ENCODE measurements at regions not wholly inside any gene's neighbourhood (a gene's known extent, or its start where the extent isn't known, plus 50 kb on each side); places are given as distances from the start of the nearest gene placed in this dataset.

DNA sequence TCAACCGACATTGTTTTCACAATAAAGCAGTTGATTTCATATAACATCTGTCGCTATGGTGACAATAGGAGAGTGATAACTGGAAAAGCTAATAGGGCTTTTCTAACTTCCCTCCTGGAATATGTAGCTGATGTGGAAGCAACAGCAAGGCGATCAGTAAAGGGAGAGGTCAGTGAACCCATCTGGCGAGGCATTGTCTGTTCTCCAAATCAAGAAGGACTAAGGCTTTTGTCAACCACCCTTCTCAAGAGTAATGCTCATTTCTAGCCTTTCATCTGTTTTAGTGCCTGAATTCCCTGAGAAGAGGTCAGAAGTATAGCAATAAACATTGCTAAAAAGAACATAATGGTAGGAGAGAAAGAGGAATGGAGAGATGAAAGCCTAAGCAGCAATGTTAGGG lies 201.3 kb downstream of the AKAP7 start:
- Mint-ChIP-seq H3K27ac (peak overlapping the region; percentile 43), H3K36me3 (peaks cover 70% of the 10 kb centered on the region), H3K4me3 (no peak overlapping the region), H3K4me1 (peaks cover 53% of the 10 kb centered on the region), H3K9me3 (peaks cover 20% of the 10 kb centered on the region), H3K27me3 (ENCODE audit: low read depth) (no peaks in the 10 kb centered on the region; the same call in 1 of the 2 replicates)
- no peak for ATAC-seq
- ChIA-PET CTCF (no interaction called here), POLR2A (no interaction called here)
- no peak for DNase-seq (ENCODE audit: low spot score)
- TF ChIP-seq, protein P1, sequence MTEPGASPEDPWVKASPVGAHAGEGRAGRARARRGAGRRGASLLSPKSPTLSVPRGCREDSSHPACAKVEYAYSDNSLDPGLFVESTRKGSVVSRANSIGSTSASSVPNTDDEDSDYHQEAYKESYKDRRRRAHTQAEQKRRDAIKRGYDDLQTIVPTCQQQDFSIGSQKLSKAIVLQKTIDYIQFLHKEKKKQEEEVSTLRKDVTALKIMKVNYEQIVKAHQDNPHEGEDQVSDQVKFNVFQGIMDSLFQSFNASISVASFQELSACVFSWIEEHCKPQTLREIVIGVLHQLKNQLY (CRISPR knock-in tag; IDR thresholded peaks at IDR 0.05): no peak
- no peak for TF ChIP-seq FOXK1 (CRISPR knock-in tag; IDR thresholded peaks at IDR 0.05)
- no peak for TF ChIP-seq NR1H2 (CRISPR knock-in tag; IDR thresholded peaks at IDR 0.05)
- TF ChIP-seq, protein P2, sequence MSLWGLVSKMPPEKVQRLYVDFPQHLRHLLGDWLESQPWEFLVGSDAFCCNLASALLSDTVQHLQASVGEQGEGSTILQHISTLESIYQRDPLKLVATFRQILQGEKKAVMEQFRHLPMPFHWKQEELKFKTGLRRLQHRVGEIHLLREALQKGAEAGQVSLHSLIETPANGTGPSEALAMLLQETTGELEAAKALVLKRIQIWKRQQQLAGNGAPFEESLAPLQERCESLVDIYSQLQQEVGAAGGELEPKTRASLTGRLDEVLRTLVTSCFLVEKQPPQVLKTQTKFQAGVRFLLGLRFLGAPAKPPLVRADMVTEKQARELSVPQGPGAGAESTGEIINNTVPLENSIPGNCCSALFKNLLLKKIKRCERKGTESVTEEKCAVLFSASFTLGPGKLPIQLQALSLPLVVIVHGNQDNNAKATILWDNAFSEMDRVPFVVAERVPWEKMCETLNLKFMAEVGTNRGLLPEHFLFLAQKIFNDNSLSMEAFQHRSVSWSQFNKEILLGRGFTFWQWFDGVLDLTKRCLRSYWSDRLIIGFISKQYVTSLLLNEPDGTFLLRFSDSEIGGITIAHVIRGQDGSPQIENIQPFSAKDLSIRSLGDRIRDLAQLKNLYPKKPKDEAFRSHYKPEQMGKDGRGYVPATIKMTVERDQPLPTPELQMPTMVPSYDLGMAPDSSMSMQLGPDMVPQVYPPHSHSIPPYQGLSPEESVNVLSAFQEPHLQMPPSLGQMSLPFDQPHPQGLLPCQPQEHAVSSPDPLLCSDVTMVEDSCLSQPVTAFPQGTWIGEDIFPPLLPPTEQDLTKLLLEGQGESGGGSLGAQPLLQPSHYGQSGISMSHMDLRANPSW (CRISPR knock-in tag; conservative IDR thresholded peaks at IDR 0.05; ENCODE audit: low read depth): no peak
- TF ChIP-seq, protein P3, sequence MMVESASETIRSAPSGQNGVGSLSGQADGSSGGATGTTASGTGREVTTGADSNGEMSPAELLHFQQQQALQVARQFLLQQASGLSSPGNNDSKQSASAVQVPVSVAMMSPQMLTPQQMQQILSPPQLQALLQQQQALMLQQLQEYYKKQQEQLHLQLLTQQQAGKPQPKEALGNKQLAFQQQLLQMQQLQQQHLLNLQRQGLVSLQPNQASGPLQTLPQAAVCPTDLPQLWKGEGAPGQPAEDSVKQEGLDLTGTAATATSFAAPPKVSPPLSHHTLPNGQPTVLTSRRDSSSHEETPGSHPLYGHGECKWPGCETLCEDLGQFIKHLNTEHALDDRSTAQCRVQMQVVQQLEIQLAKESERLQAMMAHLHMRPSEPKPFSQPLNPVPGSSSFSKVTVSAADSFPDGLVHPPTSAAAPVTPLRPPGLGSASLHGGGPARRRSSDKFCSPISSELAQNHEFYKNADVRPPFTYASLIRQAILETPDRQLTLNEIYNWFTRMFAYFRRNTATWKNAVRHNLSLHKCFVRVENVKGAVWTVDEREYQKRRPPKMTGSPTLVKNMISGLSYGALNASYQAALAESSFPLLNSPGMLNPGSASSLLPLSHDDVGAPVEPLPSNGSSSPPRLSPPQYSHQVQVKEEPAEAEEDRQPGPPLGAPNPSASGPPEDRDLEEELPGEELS (CRISPR knock-in tag; IDR thresholded peaks at IDR 0.05): no peak
- TF ChIP-seq, protein P4, sequence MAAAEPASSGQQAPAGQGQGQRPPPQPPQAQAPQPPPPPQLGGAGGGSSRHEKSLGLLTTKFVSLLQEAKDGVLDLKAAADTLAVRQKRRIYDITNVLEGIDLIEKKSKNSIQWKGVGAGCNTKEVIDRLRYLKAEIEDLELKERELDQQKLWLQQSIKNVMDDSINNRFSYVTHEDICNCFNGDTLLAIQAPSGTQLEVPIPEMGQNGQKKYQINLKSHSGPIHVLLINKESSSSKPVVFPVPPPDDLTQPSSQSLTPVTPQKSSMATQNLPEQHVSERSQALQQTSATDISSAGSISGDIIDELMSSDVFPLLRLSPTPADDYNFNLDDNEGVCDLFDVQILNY (CRISPR knock-in tag; IDR thresholded peaks at IDR 0.05): no peak
- TF ChIP-seq, protein P5, sequence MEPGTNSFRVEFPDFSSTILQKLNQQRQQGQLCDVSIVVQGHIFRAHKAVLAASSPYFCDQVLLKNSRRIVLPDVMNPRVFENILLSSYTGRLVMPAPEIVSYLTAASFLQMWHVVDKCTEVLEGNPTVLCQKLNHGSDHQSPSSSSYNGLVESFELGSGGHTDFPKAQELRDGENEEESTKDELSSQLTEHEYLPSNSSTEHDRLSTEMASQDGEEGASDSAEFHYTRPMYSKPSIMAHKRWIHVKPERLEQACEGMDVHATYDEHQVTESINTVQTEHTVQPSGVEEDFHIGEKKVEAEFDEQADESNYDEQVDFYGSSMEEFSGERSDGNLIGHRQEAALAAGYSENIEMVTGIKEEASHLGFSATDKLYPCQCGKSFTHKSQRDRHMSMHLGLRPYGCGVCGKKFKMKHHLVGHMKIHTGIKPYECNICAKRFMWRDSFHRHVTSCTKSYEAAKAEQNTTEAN (CRISPR knock-in tag; IDR thresholded peaks at IDR 0.05): no peak
- TF ChIP-seq TEAD4 (CRISPR knock-in tag; IDR thresholded peaks at IDR 0.05): no peak
- TF ChIP-seq JAZF1 (CRISPR knock-in tag; IDR thresholded peaks at IDR 0.05): no peak
- no peak for TF ChIP-seq ZNF232 (CRISPR knock-in tag; IDR thresholded peaks at IDR 0.05)
- TF ChIP-seq, protein P6, sequence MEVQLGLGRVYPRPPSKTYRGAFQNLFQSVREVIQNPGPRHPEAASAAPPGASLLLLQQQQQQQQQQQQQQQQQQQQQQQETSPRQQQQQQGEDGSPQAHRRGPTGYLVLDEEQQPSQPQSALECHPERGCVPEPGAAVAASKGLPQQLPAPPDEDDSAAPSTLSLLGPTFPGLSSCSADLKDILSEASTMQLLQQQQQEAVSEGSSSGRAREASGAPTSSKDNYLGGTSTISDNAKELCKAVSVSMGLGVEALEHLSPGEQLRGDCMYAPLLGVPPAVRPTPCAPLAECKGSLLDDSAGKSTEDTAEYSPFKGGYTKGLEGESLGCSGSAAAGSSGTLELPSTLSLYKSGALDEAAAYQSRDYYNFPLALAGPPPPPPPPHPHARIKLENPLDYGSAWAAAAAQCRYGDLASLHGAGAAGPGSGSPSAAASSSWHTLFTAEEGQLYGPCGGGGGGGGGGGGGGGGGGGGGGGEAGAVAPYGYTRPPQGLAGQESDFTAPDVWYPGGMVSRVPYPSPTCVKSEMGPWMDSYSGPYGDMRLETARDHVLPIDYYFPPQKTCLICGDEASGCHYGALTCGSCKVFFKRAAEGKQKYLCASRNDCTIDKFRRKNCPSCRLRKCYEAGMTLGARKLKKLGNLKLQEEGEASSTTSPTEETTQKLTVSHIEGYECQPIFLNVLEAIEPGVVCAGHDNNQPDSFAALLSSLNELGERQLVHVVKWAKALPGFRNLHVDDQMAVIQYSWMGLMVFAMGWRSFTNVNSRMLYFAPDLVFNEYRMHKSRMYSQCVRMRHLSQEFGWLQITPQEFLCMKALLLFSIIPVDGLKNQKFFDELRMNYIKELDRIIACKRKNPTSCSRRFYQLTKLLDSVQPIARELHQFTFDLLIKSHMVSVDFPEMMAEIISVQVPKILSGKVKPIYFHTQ (CRISPR knock-in tag; IDR thresholded peaks at IDR 0.05): no peak
- TF ChIP-seq, protein P7, sequence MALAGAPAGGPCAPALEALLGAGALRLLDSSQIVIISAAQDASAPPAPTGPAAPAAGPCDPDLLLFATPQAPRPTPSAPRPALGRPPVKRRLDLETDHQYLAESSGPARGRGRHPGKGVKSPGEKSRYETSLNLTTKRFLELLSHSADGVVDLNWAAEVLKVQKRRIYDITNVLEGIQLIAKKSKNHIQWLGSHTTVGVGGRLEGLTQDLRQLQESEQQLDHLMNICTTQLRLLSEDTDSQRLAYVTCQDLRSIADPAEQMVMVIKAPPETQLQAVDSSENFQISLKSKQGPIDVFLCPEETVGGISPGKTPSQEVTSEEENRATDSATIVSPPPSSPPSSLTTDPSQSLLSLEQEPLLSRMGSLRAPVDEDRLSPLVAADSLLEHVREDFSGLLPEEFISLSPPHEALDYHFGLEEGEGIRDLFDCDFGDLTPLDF (CRISPR knock-in tag; IDR thresholded peaks at IDR 0.05): no peak
- TF ChIP-seq, protein P8, sequence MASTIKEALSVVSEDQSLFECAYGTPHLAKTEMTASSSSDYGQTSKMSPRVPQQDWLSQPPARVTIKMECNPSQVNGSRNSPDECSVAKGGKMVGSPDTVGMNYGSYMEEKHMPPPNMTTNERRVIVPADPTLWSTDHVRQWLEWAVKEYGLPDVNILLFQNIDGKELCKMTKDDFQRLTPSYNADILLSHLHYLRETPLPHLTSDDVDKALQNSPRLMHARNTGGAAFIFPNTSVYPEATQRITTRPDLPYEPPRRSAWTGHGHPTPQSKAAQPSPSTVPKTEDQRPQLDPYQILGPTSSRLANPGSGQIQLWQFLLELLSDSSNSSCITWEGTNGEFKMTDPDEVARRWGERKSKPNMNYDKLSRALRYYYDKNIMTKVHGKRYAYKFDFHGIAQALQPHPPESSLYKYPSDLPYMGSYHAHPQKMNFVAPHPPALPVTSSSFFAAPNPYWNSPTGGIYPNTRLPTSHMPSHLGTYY (CRISPR knock-in tag; IDR thresholded peaks at IDR 0.05): no peak
- TF ChIP-seq SMAD3 (CRISPR knock-in tag; IDR thresholded peaks at IDR 0.05; ENCODE audit: borderline replicate concordance): no peak
- TF ChIP-seq ZNF416 (CRISPR knock-in tag; IDR thresholded peaks at IDR 0.05): no peak
- TF ChIP-seq, protein P9, sequence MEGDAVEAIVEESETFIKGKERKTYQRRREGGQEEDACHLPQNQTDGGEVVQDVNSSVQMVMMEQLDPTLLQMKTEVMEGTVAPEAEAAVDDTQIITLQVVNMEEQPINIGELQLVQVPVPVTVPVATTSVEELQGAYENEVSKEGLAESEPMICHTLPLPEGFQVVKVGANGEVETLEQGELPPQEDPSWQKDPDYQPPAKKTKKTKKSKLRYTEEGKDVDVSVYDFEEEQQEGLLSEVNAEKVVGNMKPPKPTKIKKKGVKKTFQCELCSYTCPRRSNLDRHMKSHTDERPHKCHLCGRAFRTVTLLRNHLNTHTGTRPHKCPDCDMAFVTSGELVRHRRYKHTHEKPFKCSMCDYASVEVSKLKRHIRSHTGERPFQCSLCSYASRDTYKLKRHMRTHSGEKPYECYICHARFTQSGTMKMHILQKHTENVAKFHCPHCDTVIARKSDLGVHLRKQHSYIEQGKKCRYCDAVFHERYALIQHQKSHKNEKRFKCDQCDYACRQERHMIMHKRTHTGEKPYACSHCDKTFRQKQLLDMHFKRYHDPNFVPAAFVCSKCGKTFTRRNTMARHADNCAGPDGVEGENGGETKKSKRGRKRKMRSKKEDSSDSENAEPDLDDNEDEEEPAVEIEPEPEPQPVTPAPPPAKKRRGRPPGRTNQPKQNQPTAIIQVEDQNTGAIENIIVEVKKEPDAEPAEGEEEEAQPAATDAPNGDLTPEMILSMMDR (IDR thresholded peaks at IDR 0.05): no peak
- TF ChIP-seq, protein P10, sequence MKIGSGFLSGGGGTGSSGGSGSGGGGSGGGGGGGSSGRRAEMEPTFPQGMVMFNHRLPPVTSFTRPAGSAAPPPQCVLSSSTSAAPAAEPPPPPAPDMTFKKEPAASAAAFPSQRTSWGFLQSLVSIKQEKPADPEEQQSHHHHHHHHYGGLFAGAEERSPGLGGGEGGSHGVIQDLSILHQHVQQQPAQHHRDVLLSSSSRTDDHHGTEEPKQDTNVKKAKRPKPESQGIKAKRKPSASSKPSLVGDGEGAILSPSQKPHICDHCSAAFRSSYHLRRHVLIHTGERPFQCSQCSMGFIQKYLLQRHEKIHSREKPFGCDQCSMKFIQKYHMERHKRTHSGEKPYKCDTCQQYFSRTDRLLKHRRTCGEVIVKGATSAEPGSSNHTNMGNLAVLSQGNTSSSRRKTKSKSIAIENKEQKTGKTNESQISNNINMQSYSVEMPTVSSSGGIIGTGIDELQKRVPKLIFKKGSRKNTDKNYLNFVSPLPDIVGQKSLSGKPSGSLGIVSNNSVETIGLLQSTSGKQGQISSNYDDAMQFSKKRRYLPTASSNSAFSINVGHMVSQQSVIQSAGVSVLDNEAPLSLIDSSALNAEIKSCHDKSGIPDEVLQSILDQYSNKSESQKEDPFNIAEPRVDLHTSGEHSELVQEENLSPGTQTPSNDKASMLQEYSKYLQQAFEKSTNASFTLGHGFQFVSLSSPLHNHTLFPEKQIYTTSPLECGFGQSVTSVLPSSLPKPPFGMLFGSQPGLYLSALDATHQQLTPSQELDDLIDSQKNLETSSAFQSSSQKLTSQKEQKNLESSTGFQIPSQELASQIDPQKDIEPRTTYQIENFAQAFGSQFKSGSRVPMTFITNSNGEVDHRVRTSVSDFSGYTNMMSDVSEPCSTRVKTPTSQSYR (CRISPR knock-in tag; IDR thresholded peaks at IDR 0.05): no peak
- TF ChIP-seq ZNF219 (CRISPR knock-in tag; IDR thresholded peaks at IDR 0.05; ENCODE audit: borderline replicate concordance): no peak
